HL-60 (cell line): ENCODE measurements at regions not wholly inside any gene's neighbourhood (a gene's known extent, or its start where the extent isn't known, plus 50 kb on each side); places are given as distances from the start of the nearest gene placed in this dataset.

Experiments used
- CTCF ChIP-seq: IDR thresholded peaks from one replicate; pipeline ENCODE4 v1.5.1; 2011; ENCODE audit warnings: low read length, control low read depth, inconsistent platforms; ENCODE audit not compliant: insufficient read depth
- POLR2AphosphoS5 ChIP-seq: IDR thresholded peaks from 2 replicates; pipeline ENCODE4 v1.6.1; 2012; ENCODE audit warnings: low read depth

GRCh38 chrX:3527811-3528210 is 181.4 kb upstream of the MXRA5 start:
- TF ChIP-seq CTCF (no peak), POLR2AphosphoS5 (no peak)
